HG03045 (cell line): ENCODE measurements at regions not wholly inside any gene's neighbourhood (a gene's known extent, or its start where the extent isn't known, plus 50 kb on each side); places are given as distances from the start of the nearest gene placed in this dataset.
"Not testable (repeated sequence)": the region's sequence is repeated elsewhere in the genome, so short reads cannot be mapped to it uniquely, and the experiment has no call there.

Source experiments
- ATAC-seq: cut with Tn5 transposase; IDR thresholded peaks from one replicate; pipeline ENCODE4 v1.9.1; 2021; ENCODE audit warnings: mild to moderate bottlenecking, moderate library complexity; ENCODE audit not compliant: unreplicated experiment

DNA sequence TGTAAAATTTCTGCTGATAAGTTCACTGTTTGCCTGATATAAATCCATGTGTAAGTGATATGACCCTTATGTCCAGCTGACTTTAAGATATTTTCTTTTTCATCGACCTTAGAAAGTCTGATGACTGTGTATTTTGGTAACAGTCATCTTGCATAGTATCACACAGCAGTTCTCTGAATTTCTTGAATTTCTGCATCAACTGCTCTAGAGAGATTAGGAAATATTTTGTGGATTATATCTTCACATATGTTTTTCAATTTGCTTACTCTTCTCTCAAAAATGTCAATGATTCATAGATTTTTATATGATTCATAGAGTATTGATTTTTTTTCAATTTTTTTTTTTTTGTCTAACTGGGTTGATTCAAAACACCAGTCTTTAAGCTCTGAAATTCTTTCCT, 945.3 kb downstream of the TRIB2 start:
- ATAC-seq: no peak

DNA sequence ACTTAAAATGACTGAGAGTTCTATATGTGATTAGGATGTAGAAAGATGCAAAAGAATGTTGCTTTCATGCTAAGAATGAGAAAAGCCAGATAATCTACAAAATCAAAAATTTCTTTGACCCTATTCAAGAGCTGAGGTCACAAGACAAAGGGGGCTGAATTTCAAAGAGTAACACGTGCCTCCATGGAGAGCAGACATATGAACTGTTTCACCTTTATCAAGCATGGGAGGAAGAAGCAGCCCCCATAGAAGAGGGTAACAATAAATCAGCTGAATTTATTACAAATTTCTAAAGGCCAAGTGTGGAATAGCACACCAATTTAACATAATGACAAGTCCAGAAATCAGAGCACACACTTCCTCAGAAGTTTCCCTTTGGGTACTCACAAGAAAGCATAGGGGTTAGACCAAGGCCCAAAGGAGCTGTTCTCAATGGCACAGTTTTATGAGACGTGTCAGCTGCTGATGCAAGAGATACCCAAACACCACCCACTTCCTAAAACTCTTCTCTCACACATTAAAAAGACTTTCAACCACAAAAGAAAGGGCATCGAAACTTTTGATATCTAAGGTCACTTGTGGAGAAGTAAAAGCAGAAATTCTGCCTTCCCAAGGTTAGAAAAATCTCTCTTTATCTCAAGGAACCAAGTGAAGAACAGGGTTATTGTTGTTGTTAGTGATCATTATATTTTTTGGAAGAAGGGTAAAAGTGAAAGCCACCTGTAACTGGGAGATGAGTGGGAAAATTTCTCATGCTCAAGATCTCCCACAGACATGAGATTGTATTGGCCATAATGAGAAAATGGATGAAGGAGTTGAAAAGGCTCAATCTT, 950.1 kb downstream of the TRIB2 start:
- ATAC-seq: peak; percentile 71

DNA sequence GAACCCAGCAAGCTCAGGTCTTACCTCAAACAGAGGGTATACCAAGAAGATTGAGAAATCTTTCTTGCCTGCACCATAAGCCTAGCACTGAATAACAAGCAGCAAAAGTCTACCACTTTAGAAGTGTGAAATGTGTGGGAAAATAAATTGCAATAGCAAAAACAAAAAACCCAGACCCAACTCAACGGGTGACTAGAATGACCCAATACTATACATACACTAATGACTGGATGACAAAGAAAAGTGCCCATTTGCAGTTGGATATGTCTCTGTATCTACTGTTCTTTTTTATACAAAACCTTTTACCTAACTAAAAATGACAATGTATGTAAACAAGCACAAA, 950.6 kb downstream of the TRIB2 start:
- ATAC-seq: no peak

DNA sequence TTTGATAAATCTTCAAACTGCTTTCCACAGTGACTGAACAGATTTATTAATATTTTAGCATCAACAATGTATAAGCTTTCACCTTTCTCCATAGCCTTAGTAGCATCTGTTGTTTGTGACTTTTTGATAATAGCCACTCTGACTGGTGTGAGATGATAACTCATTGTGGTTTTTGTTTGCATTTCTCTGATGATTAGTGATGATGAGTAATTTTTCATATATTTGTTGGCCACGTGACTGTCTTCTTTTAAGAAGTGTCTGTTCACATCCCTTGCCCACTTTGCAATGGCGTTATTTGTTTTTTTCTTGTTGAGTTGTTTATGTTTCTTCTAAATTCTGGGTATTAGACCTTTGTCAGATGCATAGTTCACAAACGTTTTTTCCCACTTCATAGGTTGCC, 952.9 kb downstream of the TRIB2 start:
- no peak for ATAC-seq

DNA sequence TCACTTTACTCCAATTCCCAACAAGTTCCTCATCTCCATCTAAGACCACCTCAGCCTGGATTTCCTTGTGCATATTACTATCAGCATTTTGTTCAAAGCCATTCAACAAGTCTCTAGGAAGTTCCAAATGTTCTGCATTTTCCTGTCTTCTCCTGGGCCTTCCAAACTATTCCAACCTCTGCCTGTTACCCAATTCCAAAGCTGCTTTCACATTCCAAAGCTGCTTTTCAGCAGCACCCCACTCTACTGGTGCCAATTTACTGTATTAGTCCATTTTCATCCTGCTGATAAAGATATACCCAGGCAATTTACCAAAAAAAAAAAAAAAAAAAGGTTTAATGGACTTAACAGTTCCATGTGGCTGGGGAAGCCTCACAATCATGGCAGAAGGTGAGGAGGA, 957.1 kb downstream of the TRIB2 start:
- not testable (repeated sequence) for ATAC-seq

DNA sequence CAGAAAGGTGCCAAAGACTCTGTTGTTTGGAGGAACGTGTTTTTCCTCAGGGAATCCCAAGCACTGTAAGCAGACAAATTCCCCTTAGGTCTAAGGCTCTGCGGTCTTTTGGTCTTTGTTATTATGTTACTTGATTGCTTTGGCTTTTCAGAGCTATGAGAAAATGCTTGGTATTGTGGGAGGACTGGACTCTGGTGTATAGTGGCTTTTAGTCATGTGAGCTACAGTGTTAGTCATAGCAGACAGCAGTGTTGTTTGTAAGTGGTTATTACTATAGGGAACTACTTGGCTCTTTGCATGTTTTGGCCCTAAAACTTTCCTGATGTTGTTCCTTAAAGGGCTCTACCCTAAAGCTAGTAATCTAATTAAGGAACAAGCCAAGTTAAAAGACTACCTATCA, 956.2 kb upstream of the LRATD1 start:
- ATAC-seq: peak; percentile 56

DNA sequence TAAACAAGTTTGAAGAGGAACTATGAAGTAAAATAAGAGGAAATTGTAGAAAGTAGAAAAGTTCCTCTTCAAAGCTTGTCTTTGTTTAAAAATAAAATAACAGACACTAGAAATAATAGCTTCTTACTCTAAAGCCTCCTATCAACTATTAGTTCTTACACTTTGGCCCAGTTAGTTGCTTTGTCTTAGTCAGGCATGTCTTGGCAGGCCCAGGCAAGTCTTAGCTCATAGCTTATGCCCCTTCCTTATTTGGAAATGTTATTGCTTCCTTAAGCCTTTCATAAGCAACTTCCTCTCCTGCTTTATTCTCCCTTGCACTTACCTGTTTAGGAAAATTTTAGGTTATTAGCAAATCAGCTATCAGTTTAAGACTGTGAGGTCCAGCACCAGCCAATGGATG, 950.6 kb upstream of the LRATD1 start:
- no peak for ATAC-seq

DNA sequence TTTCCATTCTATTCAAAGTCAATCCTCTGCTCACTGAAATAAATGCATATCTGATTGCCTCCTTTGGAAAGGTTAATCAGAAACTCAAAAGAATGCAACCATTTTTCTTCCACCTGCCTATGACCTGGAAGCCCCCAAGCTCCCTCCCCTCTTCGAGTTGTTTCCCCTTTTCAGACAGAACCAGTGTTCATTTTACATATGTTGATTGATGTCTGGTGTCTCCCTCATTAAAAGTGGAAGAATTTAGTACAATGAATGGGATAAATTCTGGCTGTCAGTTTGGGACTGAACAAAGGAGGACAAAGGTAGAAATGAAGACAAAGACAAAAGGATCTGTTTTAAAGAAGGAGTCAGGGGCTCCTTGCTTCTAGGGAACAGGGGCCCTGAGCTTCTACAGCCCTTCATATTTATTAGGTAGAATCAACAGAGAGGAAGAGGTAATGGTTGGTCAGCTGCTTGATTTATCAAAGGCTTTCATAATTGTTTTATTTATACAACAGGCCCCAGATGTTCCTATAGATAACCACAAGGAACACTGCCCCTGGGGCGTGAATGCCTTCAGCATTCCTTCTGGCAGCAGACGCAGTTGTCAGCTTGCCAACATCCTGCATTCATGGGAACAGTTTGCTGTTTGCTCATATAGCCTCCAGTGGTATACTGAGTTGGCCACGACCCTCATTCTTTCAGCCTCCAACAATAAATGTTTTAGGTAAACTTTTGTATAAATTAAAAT, 949.8 kb upstream of the LRATD1 start:
- ATAC-seq: no peak

DNA sequence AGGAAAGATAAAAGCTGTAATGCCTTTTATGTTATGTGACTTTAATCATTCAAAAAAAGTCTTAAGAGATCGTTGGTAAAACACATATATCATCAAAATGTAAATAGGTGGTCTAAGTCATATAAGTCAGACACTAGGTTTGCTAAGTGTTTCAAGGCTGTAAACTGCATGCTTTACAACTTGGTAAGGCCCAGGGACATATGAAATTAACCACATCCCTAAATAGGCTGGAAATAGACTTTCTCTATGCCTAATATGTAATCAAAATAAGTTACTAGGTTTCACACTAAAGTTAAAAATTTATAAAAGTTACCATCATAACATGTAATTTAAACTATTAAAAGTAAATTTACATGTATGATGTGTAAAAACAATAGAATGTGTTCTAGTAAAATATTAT, 946.3 kb upstream of the LRATD1 start:
- ATAC-seq: no peak

DNA sequence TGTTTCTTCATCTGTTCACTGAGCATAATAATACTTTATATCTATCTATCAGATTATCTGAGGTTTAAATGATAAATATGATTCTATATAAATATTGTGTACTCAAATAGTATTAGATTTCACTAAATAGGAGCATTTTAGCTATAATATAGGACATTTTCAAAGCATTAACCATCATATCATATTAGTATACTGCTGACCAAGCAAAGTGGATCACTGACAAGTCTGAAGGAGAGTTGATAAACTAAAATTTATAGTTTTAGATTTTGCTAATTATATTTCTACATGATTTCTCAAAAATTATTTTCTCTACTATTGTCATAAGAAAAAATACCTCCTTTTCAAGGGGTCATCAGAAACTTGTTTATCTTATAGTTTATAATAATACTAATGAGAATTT, 937.8 kb upstream of the LRATD1 start:
- no peak for ATAC-seq

DNA sequence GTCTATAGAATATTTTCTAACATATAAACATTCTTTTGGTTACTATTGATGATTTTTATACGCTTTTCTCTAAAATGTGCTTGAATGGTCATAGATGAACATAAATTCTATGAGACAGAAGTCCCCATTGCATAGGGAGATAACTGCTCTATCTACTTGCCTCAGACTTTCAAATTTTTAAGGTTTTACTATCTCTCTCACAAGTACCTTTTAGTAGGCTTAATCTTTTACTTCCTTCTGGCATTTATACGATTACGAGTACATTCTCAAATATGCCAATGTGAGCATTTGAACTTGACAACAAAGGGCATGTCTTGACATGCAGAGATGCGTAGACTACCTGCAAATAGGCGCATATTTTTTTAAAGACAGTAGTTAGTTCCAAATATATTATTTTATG, 935.9 kb upstream of the LRATD1 start:
- no peak for ATAC-seq

DNA sequence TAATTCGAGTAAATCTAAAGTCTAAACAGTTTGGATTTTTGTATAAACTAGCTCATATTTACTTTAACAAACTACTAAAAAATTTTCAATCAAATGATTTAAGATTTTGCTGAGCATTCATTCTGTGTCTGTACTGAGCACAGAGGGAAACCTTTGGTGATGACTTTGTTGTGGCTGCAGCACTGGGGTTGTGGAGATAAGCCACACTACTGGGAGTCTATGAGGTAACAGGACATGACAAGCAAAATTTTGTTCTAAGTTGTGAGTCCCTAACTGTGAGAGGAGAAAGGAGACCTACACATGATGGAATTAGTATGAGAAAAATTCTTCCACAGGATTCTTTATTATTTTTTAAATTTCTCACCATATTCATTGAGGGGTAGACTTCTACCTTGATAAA, 933.7 kb upstream of the LRATD1 start:
- no peak for ATAC-seq

DNA sequence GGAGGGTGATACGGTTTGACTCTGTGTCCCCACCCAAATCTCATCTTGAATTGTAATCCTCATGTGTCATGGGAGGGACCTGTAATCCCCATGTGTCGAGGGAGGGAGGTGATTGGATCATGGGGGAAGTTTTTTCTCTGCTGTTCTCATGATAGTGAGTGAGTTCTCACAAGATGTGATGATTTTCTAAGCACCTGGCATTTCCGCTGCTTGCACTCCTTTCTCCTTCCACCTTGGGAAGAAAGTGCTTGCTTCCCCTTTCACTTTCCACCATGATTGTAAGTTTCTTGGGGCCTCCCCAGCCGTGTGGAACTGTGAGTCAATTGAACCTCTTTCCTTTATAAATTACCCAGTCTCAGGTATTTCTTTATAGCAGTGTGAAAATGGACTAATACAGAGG, 932.6 kb upstream of the LRATD1 start:
- not testable (repeated sequence) for ATAC-seq

DNA sequence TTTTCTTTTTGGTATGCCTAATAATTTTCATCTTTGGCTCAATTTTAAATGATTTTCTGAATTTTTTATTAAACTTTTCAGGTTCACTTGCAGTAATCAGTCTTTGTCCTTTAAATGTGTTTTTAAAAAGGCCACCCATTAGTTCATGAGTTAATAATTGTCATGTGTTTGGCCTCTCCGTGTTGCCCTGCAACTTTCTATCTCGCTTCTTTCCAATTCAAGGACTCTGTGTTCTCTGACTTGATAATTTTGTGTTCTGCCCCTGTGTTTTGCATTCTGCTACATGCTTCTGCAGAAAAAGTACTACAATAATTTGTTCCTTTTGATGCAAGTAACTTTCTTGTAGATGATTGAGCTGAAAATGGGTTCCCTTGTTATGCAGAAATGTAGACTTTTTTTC, 921.4 kb upstream of the LRATD1 start:
- no peak for ATAC-seq

DNA sequence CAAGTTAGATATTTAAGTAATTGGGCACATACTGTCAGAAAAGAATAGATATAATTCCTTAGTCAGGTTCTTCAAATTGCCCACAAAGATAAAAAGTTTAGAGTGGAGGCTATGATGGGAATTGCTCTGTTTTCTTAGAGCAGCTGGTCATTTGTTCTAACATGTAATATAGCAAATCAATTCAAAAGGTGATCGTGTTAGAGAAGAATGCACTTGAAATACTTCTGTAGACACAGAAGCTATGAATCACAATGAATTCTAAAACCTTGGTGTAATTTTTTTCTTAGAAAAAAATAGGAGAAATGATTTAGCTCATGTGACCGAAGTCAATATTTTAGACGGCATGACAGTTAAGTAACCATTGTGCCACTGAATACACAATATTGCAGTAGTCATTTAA, 918.1 kb upstream of the LRATD1 start:
- no peak for ATAC-seq

DNA sequence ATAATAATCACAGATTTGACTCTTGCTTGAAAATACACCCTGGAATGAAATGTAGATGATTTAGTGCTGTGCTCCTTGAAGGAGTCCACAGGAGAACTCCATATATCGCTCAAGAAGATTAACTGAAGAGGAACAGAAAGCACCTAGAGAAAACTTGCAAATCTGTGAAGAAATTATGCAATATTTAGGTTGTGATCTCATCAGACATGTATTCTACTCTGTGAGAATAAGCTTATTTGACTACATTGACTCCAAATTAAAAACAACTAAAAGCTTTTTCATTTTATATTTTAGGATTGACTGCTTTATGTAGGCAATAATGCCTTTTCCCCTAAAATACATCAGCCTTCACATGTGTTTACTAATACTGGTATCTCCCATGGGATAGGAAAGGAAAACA, 906.6 kb upstream of the LRATD1 start:
- no peak for ATAC-seq

DNA sequence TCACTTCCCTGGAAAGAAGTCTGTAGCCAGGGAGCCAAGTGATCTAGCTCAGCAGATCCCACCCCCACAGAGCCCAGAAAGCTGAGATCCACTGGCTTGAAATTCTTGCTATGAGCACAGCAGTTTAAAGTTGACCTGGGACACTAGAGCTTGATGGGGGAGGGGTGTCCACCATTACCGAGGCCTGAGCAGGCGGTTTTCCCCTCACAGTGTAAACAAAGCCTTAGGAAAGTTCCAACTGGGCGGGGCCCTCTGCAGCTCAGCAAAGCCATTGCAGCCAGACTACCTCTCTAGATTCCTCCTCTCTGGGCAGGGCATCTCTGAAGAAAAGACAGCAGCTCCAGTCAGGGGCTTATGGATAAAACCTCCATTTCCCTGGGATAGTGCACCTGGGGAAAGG, 887.2 kb upstream of the LRATD1 start:
- ATAC-seq: no peak

DNA sequence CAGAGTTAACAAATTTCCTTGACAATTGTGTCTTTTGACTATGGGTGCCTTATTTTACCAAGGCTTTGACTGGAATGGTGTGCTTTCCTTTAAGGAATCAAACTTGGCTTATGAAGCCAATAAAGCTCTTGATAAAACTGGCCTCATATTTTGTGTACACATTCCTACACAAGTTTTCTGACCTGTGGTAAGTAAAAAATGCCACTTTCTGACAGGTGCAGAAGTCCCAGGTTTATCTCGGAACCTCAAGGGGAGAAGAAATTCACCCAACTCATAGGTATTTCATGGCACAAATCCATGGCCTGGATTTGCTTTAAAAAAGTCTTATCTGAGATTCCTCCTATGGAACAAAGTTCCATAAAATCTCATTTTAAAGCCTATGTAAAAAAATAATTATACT, 880.6 kb upstream of the LRATD1 start:
- ATAC-seq: no peak

DNA sequence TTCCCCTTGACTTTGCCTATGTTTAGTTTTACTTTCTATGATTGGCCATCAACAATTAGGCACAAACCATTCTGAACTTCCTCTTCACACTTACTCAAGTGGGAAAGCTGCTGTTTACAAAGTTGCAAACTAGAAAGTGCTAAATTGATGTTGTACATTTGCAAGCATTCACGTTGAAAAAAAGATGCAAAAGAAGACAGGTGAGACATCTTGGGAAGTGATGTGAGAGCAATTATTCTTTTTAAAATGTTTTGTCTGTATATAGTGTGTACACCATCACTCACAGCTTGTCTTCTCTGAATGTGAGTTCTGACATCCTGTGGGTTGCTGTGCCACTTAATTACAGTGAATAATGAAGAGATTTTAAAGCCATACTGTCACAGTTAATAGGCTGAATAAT, 874.1 kb upstream of the LRATD1 start:
- no peak for ATAC-seq

DNA sequence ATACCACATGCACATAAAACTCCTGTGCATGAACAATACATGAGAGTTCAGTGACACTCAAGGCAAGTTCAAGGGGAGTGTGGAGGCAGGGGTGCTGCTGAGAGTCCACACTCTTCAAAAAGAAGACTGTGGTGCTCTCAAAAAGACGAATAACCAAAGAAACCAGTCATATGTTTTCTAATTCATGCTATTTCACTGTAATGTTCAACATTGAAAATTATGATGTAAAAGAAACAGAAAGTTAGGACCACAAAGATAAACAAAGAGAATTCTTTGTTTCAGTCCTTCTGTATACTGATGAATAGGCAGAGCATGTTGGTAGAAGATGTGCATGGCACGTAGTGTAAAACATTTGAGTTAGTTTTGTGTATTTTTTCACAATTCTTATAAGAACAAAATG, 864.2 kb upstream of the LRATD1 start:
- ATAC-seq: no peak

DNA sequence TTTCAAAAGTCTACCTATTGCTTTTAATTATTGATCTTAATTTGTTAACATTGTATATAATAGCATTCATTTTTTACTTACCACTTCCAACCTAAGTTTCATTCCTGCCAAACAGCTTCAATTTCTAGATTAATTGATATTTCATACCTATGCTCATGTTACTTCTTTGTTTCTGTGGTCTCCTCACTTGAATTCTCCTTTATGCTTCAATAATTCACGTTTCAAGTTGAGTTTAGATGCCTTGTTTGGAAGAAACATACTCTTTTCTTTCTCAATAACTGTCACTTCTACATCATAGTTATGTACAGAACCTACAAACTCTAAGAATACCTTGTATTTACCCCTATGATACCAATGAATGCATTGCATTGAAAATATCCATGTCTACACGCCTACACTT, 862.2 kb upstream of the LRATD1 start:
- ATAC-seq: no peak

DNA sequence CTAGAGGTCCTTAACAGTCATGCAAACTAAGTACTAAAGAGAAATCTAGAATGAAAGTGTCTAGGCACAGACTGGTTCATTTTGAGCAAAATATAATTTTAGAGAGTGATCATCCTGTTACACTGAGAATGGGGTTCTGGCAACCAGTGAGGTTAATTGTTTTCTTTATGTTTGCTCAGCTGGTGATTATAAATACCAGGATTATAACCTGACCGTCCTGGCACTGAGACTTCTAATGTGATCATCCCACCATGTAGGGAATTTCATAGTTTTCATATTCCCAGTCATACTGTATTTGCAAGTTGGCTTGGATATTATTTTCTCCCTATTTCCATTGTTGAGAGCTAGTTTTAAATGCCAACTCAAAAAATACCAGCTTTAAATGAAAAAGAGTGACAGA, 852.5 kb upstream of the LRATD1 start:
- ATAC-seq: no peak
